Chondrocyte (in vitro differentiated cells): ENCODE measurements at regions not wholly inside any gene's neighbourhood (a gene's known extent, or its start where the extent isn't known, plus 50 kb on each side); places are given as distances from the start of the nearest gene placed in this dataset.

Experiments
- DNase-seq: peaks from one replicate; pipeline ENCODE4 v3.0.0; 2021; ENCODE audit warnings: mixed read lengths, low spot score
- H3K27ac Mint-ChIP-seq: one replicate; pipeline ENCODE4 v1.8.0; 2021; ENCODE audit warnings: mild to moderate bottlenecking, moderate library complexity, mixed read lengths; ENCODE audit not compliant: unreplicated experiment
- H3K27me3 Mint-ChIP-seq: 2 replicates; pipeline ENCODE4 v1.8.0; 2021; ENCODE audit warnings: low read depth, mixed read lengths
- H3K36me3 Mint-ChIP-seq: 2 replicates; pipeline ENCODE4 v1.8.0; 2021; ENCODE audit warnings: low read depth, mixed read lengths
- H3K4me1 Mint-ChIP-seq: 2 replicates; pipeline ENCODE4 v1.8.0; 2021; ENCODE audit warnings: low read depth, mild to moderate bottlenecking, mixed read lengths
- H3K4me3 Mint-ChIP-seq: one replicate; pipeline ENCODE4 v1.8.0; 2021; ENCODE audit warnings: mild to moderate bottlenecking, moderate library complexity, mixed read lengths; ENCODE audit not compliant: unreplicated experiment
- H3K9me3 Mint-ChIP-seq: 2 replicates; pipeline ENCODE4 v1.8.0; 2021; ENCODE audit warnings: low read depth, mixed read lengths
- TF ChIP-seq, protein P1 (sequence below): fragments of 200-600 bp; sonication (generic); IDR thresholded peaks from 2 replicates; pipeline ENCODE4 v1.5.0; 2021; ENCODE audit warnings: antibody characterized with exemption, mild to moderate bottlenecking, moderate library complexity

DNA sequence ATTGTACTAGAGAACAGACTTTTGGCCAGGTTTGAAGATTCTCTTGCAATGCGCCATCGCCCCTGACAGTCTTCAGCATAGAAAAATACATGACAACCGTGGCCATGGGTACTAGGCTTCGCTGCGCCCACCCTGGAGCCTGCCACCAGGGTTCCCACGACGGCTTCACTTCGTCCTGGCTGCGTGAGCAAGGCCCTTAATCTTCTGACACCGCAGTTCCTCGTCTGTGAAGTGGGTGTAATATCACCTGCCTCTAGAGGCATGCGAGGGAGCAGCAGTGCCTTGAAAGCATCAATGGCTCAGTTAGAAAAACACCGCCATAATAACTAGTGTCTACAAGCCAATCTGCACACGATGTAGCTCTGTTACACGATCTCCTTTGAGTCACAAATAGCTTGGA, 175.2 kb upstream of the HS6ST1 start:
- Mint-ChIP-seq H3K27me3 (no peaks in the 10 kb centered on the region), H3K27ac (no peak overlapping the region), H3K4me1 (peaks cover 2% of the 10 kb centered on the region), H3K9me3 (peaks cover 3% of the 10 kb centered on the region), H3K36me3 (no peaks in the 10 kb centered on the region), H3K4me3 (no peak overlapping the region)
- TF ChIP-seq, protein P1, sequence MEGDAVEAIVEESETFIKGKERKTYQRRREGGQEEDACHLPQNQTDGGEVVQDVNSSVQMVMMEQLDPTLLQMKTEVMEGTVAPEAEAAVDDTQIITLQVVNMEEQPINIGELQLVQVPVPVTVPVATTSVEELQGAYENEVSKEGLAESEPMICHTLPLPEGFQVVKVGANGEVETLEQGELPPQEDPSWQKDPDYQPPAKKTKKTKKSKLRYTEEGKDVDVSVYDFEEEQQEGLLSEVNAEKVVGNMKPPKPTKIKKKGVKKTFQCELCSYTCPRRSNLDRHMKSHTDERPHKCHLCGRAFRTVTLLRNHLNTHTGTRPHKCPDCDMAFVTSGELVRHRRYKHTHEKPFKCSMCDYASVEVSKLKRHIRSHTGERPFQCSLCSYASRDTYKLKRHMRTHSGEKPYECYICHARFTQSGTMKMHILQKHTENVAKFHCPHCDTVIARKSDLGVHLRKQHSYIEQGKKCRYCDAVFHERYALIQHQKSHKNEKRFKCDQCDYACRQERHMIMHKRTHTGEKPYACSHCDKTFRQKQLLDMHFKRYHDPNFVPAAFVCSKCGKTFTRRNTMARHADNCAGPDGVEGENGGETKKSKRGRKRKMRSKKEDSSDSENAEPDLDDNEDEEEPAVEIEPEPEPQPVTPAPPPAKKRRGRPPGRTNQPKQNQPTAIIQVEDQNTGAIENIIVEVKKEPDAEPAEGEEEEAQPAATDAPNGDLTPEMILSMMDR: no peak
- DNase-seq: no peak

DNA sequence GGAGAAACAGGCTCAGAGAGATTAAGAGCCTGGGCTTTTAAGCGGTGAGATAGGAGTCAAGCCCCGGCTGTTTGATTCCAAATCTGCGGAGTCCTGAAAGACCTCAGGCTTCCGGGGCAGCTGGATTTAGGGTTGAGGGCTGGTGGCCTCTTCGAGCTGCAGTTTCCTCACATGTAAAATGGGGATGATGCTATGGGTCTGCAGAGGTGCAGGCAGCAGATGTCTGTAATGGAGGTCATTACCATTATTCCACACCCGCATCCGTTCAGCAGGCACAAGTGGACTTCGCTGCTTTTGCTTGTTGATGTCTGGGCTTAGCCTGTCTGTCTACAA, 175.6 kb upstream of the HS6ST1 start:
- DNase-seq: no peak
- Mint-ChIP-seq H3K27ac (no peak overlapping the region), H3K4me3 (no peak overlapping the region), H3K4me1 (no peaks in the 10 kb centered on the region), H3K27me3 (no peaks in the 10 kb centered on the region), H3K36me3 (no peaks in the 10 kb centered on the region), H3K9me3 (peaks cover 3% of the 10 kb centered on the region)
- TF ChIP-seq, protein P1: no peak

DNA sequence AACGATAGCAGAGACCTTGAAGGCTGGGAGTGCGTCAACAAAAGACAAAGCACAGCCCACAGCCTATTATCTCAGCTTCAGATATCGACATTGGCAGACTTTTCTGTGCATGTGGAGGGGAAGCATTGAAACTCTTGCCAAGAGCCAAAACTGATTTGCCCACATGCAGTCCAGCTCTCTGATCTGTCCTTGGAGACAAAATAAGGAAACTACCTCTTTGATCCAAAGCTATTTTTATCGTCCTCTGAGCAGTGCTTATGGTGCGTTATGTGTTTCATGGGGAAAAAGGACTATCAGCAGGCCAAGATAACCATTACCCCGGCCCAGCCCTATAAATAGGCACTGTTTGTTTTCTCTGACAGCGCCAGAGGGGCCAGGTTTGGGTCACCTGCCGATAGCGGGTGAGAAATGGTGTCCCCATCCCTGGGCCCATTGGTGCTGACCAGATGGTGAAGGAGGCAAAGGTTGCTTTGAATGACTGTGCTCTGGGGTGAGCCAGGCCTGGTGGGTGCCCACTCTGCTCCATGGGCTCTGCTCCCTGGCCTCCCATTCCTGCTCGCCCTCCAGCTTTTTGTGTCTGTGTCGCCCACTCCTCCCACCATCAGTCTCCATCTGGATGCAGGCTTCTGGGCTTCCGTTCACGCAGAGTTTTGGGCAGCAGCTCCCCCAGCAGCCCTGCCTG, 176.1 kb upstream of the HS6ST1 start:
- Mint-ChIP-seq H3K4me3 (no peak overlapping the region), H3K36me3 (no peaks in the 10 kb centered on the region), H3K27ac (no peak overlapping the region), H3K27me3 (no peaks in the 10 kb centered on the region), H3K9me3 (peaks cover 3% of the 10 kb centered on the region), H3K4me1 (no peaks in the 10 kb centered on the region)
- DNase-seq: no peak
- TF ChIP-seq, protein P1: no peak

DNA sequence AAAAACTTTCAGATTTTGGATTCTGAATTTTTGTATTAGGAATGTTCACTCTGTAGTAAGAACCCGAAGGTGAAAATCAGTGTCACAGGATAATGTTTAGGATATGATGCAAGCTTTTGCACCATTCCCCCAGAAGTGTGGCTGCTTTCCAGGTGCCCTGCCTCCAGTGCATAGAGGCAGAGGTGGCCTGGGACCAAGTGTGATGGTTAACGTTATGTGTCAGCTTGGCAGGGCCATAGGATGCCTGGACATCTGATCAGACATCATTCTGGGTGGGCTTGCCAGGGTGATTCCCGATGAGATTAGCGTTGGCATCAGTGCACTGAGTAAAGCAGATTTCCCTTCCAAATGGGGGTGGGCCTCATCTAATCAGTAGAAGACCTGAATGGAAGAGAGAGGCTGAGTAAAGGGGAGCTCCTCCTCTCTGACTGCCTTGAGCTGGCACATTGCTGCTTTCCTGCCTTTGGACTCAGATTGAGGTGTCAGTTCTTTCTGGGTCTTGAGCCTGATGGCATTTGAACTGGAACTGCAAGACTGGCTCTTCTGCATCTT, 177.4 kb upstream of the HS6ST1 start:
- Mint-ChIP-seq H3K27me3 (no peaks in the 10 kb centered on the region), H3K4me3 (no peak overlapping the region), H3K4me1 (no peaks in the 10 kb centered on the region), H3K9me3 (peaks cover 3% of the 10 kb centered on the region), H3K27ac (no peak overlapping the region), H3K36me3 (no peaks in the 10 kb centered on the region)
- no peak for DNase-seq
- TF ChIP-seq, protein P1: no peak

DNA sequence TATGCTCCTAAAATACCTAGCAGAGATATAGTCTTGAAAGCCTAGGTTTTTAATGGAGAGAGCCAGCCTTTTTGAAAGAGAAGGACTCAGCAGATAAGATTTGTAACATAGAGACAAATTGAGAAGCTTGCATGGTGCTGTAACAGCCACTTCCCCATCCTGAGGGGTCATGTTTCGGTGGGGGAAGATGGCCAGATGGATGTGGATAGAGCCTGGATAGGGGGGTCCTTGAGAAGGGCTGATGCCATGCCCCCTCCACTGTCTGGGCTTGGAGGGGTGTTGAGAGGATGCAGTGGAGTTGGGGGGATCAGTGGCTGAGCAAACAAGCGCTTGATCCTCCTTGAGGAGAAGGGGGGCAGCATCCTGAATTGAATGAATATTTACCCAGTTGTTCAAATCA, 178.0 kb upstream of the HS6ST1 start:
- Mint-ChIP-seq H3K9me3 (peaks cover 3% of the 10 kb centered on the region), H3K4me1 (no peaks in the 10 kb centered on the region), H3K27ac (no peak overlapping the region), H3K27me3 (no peaks in the 10 kb centered on the region), H3K36me3 (no peaks in the 10 kb centered on the region), H3K4me3 (no peak overlapping the region)
- no peak for DNase-seq
- TF ChIP-seq, protein P1: no peak
